H9 (cell line): ENCODE measurements at regions not wholly inside any gene's neighbourhood (a gene's known extent, or its start where the extent isn't known, plus 50 kb on each side); places are given as distances from the start of the nearest gene placed in this dataset.

Source experiments
- DNase-seq: peaks from one replicate; pipeline ENCODE4 v3.0.0-alpha.2; 2017
- H2AFZ ChIP-seq: one replicate; pipeline ENCODE4 v1.6.1; 2013; ENCODE audit warnings: mild to moderate bottlenecking, low read length, control low read depth, moderate library complexity
- H2AK5ac ChIP-seq: 2 replicates; pipeline ENCODE4 v1.6.1; 2013; ENCODE audit warnings: low read length, control low read depth, mixed read lengths; ENCODE audit not compliant: insufficient read length
- H2BK120ac ChIP-seq: one replicate; pipeline ENCODE4 v1.6.1; 2013; ENCODE audit warnings: low read depth, mild to moderate bottlenecking, low read length, control low read depth, inconsistent platforms; ENCODE audit not compliant: poor library complexity, severe bottlenecking
- H2BK12ac ChIP-seq: 2 replicates; pipeline ENCODE4 v1.6.1; 2013; ENCODE audit warnings: low read length, control low read depth, mixed read lengths, low read depth; ENCODE audit not compliant: insufficient read length
- H2BK15ac ChIP-seq: 2 replicates; pipeline ENCODE4 v1.6.1; 2013; ENCODE audit warnings: low read depth, low read length, control low read depth
- H2BK20ac ChIP-seq: one replicate; pipeline ENCODE4 v1.6.1; 2013; ENCODE audit warnings: low read depth, mild to moderate bottlenecking, low read length, control low read depth, inconsistent platforms; ENCODE audit not compliant: poor library complexity, severe bottlenecking
- H2BK5ac ChIP-seq: 2 replicates; pipeline ENCODE4 v1.6.1; 2013; ENCODE audit warnings: low read length, control low read depth, mixed read lengths; ENCODE audit not compliant: insufficient read length
- H3K14ac ChIP-seq: 2 replicates; pipeline ENCODE4 v1.6.1; 2013; ENCODE audit warnings: low read length, control low read depth; ENCODE audit not compliant: insufficient read depth
- H3K18ac ChIP-seq: 2 replicates; pipeline ENCODE4 v1.6.1; 2013; ENCODE audit warnings: low read depth, mild to moderate bottlenecking, mixed read lengths, low read length, control low read depth; ENCODE audit not compliant: insufficient read length
- H3K23ac ChIP-seq: 2 replicates; pipeline ENCODE4 v1.6.1; 2013; ENCODE audit warnings: low read length, control low read depth, mixed read lengths, low read depth; ENCODE audit not compliant: insufficient read length
- H3K23me2 ChIP-seq: 2 replicates; pipeline ENCODE4 v1.6.1; 2013; ENCODE audit warnings: low read depth, mild to moderate bottlenecking, mixed read lengths, low read length, control low read depth; ENCODE audit not compliant: insufficient read length, poor library complexity, severe bottlenecking
- H3K27ac ChIP-seq: 2 replicates; pipeline ENCODE4 v1.5.1; 2013; ENCODE audit warnings: low read length, control low read depth, mixed read lengths, low read depth; ENCODE audit not compliant: insufficient read length
- H3K27me3 ChIP-seq: 2 replicates; pipeline ENCODE4 v1.6.1; 2013; ENCODE audit warnings: low read length, control low read depth, inconsistent platforms; ENCODE audit not compliant: insufficient read depth
- H3K4ac ChIP-seq: 2 replicates; pipeline ENCODE4 v1.6.1; 2013; ENCODE audit warnings: low read depth, mild to moderate bottlenecking, control low read depth, inconsistent platforms, low read length, moderate library complexity
- H3K4me1 ChIP-seq: 2 replicates; pipeline ENCODE4 v1.6.1; 2013; ENCODE audit warnings: low read length, control low read depth, inconsistent platforms; ENCODE audit not compliant: insufficient read depth
- H3K4me2 ChIP-seq: 2 replicates; pipeline ENCODE4 v1.6.1; 2013; ENCODE audit warnings: low read length, control low read depth, mixed read lengths; ENCODE audit not compliant: insufficient read length, insufficient read depth
- H3K56ac ChIP-seq: 2 replicates; pipeline ENCODE4 v1.6.1; 2013; ENCODE audit warnings: low read depth, mild to moderate bottlenecking, mixed read lengths, low read length, control low read depth; ENCODE audit not compliant: insufficient read length
- H3K79me1 ChIP-seq: 2 replicates; pipeline ENCODE4 v1.6.1; 2013; ENCODE audit warnings: low read depth, mild to moderate bottlenecking, moderate library complexity, low read length, control low read depth, inconsistent platforms; ENCODE audit not compliant: insufficient read depth, poor library complexity, severe bottlenecking
- H3K79me2 ChIP-seq: 2 replicates; pipeline ENCODE4 v1.6.1; 2013; ENCODE audit warnings: low read length, control low read depth, inconsistent platforms; ENCODE audit not compliant: insufficient read depth
- H3K9ac ChIP-seq: 2 replicates; pipeline ENCODE4 v1.6.1; 2013; ENCODE audit warnings: low read length, control low read depth, mixed read lengths; ENCODE audit not compliant: insufficient read length; ENCODE audit errors: extremely low read depth
- H3K9me3 ChIP-seq: one replicate; pipeline ENCODE4 v1.6.1; 2013; ENCODE audit warnings: low read depth, low read length, inconsistent platforms; ENCODE audit not compliant: control insufficient read depth
- H3T11ph ChIP-seq: one replicate; pipeline ENCODE4 v1.6.1; 2013; ENCODE audit warnings: mild to moderate bottlenecking, low read length, control low read depth, inconsistent platforms
- H4K20me1 ChIP-seq: one replicate; pipeline ENCODE4 v1.6.1; 2013; ENCODE audit not compliant: control insufficient read depth, insufficient read length, insufficient read depth
- H4K5ac ChIP-seq: 2 replicates; pipeline ENCODE4 v1.6.1; 2013; ENCODE audit warnings: low read depth, mild to moderate bottlenecking, mixed read lengths, low read length, control low read depth; ENCODE audit not compliant: insufficient read length
- H4K8ac ChIP-seq: replicated peaks from 2 replicates; pipeline ENCODE4 v1.6.1; 2013; ENCODE audit warnings: low read length, control low read depth, mixed read lengths, low read depth; ENCODE audit not compliant: insufficient read length
- H4K91ac ChIP-seq: 2 replicates; pipeline ENCODE4 v1.6.1; 2013; ENCODE audit warnings: low read depth, mild to moderate bottlenecking, moderate library complexity, mixed read lengths, low read length, control low read depth; ENCODE audit not compliant: insufficient read length
- H3K27ac Mint-ChIP-seq, 3 experiments: 2 replicates in 2 of 3; 3 replicates in 1 of 3; pipeline ENCODE4 v1.8.0; 2020 to 2021; ENCODE audit warnings: mixed read lengths in 3 of 3, mild to moderate bottlenecking in 1 of 3, moderate library complexity in 1 of 3
- H3K27me3 Mint-ChIP-seq: 2 replicates; pipeline ENCODE4 v1.8.0; 2021; ENCODE audit warnings: low read depth, mild to moderate bottlenecking, moderate library complexity, mixed read lengths
- H3K36me3 Mint-ChIP-seq, 3 experiments: 2 replicates in 2 of 3; 3 replicates in 1 of 3; pipeline ENCODE4 v1.8.0; 2020 to 2021; ENCODE audit warnings: low read depth in 3 of 3, mixed read lengths in 3 of 3; ENCODE audit not compliant: insufficient read depth in 1 of 3
- H3K4me1 Mint-ChIP-seq, 2 experiments: 2 replicates each; pipeline ENCODE4 v1.8.0; 2020; ENCODE audit warnings: mixed read lengths in 2 of 2
- H3K4me3 Mint-ChIP-seq, 2 experiments: 2 replicates in 1 of 2; 3 replicates in 1 of 2; pipeline ENCODE4 v1.8.0; 2020 to 2021; ENCODE audit warnings: mild to moderate bottlenecking in 2 of 2, mixed read lengths in 2 of 2, moderate library complexity in 1 of 2
- H3K9me3 Mint-ChIP-seq, 2 experiments: 2 replicates in 1 of 2; 3 replicates in 1 of 2; pipeline ENCODE4 v1.8.0; 2020; ENCODE audit warnings: mild to moderate bottlenecking in 2 of 2, mixed read lengths in 2 of 2, moderate library complexity in 1 of 2
- WGBS: extraction: QIAGEN DNeasy Blood & Tissue Kit; methylation state at CpG from one replicate; pipeline ENCODE4 v1.1.7; 2013; ENCODE audit warnings: missing lambda C conversion rate, low lambda C conversion rate, mixed read lengths; ENCODE audit not compliant: insufficient read length; ENCODE audit errors: extremely low coverage; 5-methylcytosine and 5-hydroxymethylcytosine counted together
- TF ChIP-seq, protein P1 (sequence below): fragments of 200-600 bp; sonication (generic); conservative IDR thresholded peaks from 3 replicates; pipeline ENCODE4 v1.8.0; 2021; ENCODE audit warnings: antibody characterized with exemption, mild to moderate bottlenecking

DNA sequence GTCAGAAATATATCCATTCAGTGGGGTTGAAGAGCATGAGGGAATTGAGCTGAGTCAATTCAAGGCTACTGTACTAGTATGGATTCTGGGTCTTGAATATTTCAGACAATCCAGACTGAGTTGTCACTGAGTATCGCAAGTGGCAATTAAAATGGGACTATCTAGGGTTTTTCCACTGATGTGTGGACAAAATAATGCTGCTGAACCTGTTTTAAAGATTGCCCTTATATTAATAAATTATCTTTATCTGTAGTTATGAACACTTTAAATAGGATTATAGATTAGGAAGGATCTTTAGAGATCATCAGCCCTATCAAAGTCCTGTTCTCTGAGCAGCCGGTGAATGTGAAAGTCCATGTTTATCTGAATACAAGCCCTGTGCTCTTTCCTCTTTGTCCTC is 478.3 kb upstream of the KIRREL3 start:
- Mint-ChIP-seq H3K27me3 (peaks cover 4% of the 10 kb centered on the region; the same call in 1 of the 2 replicates), H3K27ac (no peak overlapping the region), H3K4me3 (no peak overlapping the region), H3K36me3 (no peaks in the 10 kb centered on the region), H3K9me3 (no peaks in the 10 kb centered on the region; a peak in 1 of 5 replicates), H3K4me1 (0 out of 4 replicates have a peak, but pooled peaks cover 0 to 4% of the 10 kb centered on the region in 2 experiments)
- H2AFZ ChIP-seq, result no peak overlapping the region
- H2BK12ac ChIP-seq, result no peak overlapping the region
- no peak for DNase-seq
- H4K8ac ChIP-seq, result no peak overlapping the region
- H3K23me2 ChIP-seq, result no peaks in the 10 kb centered on the region
- no peaks in the 10 kb centered on the region for H3K79me1 ChIP-seq
- no peak overlapping the region for H2BK15ac ChIP-seq
- H4K5ac ChIP-seq, result no peak overlapping the region
- no peak overlapping the region for H3T11ph ChIP-seq
- no peak overlapping the region for H3K4me2 ChIP-seq
- no peak overlapping the region for H3K23ac ChIP-seq
- no peak overlapping the region for H3K56ac ChIP-seq
- H2AK5ac ChIP-seq, result no peak overlapping the region
- no peak overlapping the region for H3K4ac ChIP-seq
- no peak overlapping the region for H2BK120ac ChIP-seq
- no peaks in the 10 kb centered on the region for H3K9me3 ChIP-seq
- no CpG with 5 or more reads among the region's 2 CpGs for WGBS
- H3K27me3 ChIP-seq, result no peaks in the 10 kb centered on the region
- no peak overlapping the region for H3K18ac ChIP-seq
- H3K27ac ChIP-seq, result no peak overlapping the region
- H3K4me1 ChIP-seq, result no peaks in the 10 kb centered on the region
- TF ChIP-seq, protein P1, sequence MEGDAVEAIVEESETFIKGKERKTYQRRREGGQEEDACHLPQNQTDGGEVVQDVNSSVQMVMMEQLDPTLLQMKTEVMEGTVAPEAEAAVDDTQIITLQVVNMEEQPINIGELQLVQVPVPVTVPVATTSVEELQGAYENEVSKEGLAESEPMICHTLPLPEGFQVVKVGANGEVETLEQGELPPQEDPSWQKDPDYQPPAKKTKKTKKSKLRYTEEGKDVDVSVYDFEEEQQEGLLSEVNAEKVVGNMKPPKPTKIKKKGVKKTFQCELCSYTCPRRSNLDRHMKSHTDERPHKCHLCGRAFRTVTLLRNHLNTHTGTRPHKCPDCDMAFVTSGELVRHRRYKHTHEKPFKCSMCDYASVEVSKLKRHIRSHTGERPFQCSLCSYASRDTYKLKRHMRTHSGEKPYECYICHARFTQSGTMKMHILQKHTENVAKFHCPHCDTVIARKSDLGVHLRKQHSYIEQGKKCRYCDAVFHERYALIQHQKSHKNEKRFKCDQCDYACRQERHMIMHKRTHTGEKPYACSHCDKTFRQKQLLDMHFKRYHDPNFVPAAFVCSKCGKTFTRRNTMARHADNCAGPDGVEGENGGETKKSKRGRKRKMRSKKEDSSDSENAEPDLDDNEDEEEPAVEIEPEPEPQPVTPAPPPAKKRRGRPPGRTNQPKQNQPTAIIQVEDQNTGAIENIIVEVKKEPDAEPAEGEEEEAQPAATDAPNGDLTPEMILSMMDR, result no peak
- no peaks in the 10 kb centered on the region for H4K20me1 ChIP-seq
- no peak overlapping the region for H2BK5ac ChIP-seq
- H3K9ac ChIP-seq, result no peak overlapping the region
- H3K79me2 ChIP-seq, result no peaks in the 10 kb centered on the region
- H2BK20ac ChIP-seq, result no peak overlapping the region
- no peak overlapping the region for H3K14ac ChIP-seq
- H4K91ac ChIP-seq, result no peak overlapping the region
